CD4-positive, alpha-beta T cell treated with Interleukin-2 at 100 ng/mL for 4 hours (primary cell): ENCODE measurements at regions not wholly inside any gene's neighbourhood (a gene's known extent, or its start where the extent isn't known, plus 50 kb on each side); places are given as distances from the start of the nearest gene placed in this dataset.
"Not testable (repeated sequence)": the region's sequence is repeated elsewhere in the genome, so short reads cannot be mapped to it uniquely, and the experiment has no call there.

Experiments used
- DNase-seq: peaks from one replicate; pipeline ENCODE4 v3.0.0-alpha.2; 2020; ENCODE audit warnings: low spot score

- no peak for DNase-seq
Measured at GRCh38 chr6:167735084-167735950, 91.4 kb upstream of the AFDN start.

DNA sequence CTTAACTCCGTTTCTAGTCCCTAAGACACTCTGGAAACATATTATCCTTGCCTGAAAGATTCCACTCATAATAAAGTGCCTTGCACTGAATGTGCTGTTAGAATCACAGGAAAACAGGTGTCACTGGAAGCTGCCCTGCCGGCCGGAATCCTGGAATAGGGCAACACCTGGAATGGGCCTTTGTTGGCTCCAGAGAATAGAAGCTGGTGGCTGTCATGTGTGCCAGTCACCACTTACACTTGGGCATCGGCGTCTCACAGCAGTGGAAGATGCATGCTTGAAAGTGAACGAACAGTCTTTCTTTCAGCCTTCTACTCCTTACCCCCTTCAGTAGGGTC is 90.8 kb upstream of the AFDN start:
- DNase-seq = no peak

DNA sequence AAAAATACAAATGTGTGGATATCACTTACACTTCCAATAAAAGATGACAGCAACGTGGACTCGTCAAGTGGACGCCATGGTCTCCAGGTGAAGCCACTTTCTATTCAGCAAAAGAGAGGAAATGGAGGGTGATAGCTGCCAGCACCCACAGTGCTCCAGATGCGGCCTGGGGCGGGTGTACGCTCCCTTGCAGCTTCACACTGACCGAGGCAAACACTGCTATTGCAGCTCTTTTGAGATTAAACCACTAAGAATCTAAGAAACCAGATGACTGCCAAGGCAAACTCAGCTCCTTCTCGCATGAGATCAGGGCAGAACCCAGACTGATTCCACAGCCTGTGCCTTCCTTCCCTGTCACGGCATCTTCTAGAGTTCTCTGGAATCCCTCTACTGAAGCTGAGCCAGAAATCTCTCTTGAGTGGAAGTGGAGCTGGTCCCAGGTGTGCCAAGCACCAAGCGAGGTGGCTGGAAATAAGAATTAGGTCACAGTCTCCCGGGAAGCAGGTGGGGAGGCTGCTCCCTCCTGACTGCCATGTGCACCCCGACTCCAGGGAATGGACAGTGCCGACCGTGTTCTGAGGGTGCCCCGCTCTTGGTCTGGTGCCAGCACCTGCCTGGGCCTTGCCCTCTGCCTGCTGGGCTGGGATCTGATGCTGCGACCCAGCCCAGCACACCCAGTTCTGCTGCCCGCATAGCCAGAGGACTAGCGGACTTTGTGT is 90.1 kb upstream of the AFDN start:
- DNase-seq = no peak

DNA sequence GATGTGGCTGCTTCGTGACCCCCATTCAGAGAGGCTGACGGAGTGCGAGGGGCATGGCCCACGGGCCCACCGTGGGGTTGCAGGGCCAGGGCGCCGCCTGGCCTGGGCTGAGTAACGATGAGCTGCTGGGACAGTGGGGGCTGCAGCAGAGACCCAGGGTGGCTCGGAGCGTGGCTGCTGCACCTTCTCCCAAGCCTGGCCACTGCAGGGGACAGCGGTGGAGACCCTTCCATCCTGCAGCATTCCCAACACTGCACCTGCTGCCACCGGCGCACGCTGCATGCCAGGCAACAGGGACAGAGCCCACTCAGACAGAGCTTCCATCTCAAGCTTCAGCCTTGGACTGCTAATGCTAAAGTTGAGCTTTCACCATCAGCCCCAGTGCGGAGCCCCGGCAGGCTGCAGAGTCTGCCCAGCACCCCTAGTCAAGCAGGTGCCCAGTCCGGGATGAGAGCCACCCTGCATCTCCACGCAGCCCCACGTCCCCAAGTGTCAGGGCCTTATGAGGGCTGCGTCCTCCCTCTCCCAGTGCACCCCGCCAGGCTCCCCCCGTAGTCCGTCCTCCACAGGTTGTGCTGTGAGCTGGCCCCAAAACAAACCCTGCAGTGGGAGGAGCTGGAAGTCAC is 89.4 kb upstream of the AFDN start:
- DNase-seq = no peak

DNA sequence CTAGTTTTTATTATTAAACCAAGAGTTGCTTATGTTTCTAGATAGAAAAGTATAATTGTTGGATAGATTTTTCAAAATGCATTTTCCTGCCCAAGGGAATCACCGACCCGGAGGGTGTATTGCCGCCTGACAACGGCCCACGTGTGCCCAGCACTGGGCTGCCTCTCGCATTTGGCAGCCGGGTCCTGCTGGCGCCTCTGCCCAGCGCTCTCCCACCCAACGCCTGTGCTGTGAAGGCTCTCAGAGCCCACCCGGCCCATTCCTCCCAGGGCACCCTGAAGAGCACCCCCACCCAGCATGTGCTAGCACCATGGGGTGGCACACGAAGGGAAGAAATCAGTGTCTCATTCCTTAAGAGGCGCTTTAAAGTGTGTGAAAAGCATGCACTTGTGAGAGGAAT is 88.3 kb upstream of the AFDN start:
- DNase-seq = no peak

- no peak for DNase-seq
Measured at GRCh38 chr6:167739721-167740475, 86.8 kb upstream of the AFDN start.

DNA sequence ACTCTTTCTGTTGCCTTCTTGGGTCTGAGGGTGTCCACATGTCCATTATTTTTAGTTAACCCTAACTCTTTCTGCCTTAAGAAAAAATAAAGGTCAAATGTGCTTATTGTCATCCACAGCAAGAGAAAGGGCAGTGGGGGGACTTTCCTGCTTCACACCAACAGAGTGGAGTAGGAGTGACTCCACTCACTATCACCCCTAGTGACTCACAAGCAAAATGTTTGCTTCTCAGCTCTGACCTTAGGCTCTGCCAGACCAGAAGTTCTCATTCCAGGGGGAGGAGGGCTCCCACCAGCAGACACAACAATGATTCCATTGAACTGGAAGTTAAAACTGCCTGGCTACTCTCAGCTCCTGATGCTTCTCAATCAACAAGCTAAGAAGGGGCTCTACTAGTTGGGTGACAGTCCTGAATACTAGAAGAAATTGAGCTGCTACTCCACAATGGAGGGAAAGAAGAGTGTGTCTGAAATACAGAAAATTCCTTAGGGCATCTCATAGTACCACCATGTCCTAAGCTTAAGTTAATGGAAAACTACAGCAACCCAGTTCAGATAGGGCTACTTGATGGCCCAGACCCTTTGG is 83.9 kb upstream of the AFDN start:
- DNase-seq = no peak

- DNase-seq = no peak
Measured at GRCh38 chr6:167744681-167745669, 81.7 kb upstream of the AFDN start.

GRCh38 chr6:167745670-167746389 is 80.9 kb upstream of the AFDN start:
- no peak for DNase-seq

DNA sequence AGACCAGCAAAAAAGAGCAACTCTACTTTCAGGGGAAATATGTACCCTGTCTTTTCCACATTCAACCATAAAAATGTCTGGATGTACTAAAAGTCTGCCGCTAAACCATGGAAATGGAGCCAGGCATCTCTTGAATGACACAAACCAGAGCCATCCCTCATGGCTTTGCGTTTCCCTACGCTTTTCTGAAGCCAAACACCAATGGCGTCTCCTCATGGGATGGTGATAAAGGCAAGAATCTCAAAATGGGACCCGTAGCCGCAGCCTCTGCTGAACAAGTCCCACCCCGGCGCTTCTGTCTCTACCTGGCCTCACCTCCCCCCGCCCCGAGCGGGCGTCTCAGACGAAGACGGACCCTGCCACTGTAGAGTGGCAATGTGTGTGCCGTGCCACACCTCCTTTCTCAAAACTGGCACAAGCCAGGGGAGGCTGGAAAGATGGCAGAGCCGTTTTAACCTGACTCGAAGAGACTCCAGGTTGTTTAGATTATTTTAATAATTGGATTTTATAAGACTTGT is 80.3 kb upstream of the AFDN start:
- DNase-seq = no peak

- DNase-seq = no peak
Measured at GRCh38 chr6:167746975-167747374, 79.7 kb upstream of the AFDN start.

DNA sequence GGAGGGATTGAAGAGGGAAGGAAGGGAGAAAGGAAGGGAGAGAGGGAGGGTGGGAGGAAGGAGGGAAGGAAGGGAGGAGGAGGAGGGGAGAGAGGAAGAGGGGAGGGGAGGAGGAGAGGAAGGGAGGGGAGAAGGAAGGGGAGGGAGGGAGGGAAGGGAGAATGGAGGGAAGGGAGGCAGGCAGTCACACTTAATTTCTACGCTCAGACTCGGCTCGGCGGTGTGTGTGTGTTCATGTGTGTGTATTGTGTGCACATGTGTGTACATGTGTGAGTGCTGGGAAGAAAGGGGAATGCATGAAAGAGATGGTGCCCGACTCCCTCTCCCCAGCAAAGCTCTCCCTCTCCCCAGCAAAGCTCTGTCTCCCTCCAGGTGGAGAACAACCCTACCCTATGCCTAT is 79.1 kb upstream of the AFDN start:
- no peak for DNase-seq

GRCh38 chr6:167748046-167748445 is 78.7 kb upstream of the AFDN start:
- no peak for DNase-seq

DNA sequence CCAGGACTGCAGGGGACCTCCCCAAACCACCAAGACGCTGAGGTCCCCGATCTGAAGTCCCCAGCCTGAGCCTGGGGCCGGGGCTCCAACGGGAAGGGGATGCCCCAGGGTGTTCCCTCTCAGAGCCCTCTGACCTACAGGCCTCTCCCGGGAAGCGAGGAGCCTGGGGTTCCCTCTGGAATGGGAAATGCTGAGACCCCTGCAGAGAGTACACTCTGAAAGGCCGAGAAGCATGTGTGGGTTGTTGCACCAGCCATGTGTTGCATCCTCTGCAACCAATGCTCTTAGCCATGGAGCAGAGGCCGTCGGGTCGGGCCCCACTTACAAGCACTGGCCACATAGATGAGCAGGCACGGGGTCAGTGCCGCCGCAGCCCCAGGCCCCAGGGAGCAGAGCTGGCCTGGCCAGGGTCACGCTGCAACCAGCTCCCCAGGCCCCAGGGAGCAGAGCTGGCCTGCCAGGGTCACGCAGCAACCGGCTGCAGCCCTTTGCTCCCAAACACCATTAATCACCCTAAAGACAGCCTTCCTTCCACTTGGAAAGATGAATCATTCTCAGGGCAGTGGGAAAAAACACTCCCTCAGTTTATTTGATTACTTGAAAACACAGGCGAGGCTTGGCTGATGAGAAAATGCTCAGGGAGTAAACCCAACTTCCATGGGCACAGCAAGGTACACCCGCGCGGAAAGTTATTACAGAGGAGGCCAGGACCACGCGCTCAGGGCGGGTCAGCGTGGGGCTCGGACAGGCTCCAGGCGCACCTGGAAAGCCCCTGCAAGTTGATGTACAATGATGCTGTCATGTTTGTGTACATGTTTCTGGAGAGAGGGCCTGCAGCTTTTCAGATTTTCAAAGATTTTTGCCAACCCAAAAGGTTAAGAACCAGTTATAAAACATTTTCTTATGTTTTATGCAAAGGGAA is 78.0 kb upstream of the AFDN start:
- DNase-seq = no peak

DNA sequence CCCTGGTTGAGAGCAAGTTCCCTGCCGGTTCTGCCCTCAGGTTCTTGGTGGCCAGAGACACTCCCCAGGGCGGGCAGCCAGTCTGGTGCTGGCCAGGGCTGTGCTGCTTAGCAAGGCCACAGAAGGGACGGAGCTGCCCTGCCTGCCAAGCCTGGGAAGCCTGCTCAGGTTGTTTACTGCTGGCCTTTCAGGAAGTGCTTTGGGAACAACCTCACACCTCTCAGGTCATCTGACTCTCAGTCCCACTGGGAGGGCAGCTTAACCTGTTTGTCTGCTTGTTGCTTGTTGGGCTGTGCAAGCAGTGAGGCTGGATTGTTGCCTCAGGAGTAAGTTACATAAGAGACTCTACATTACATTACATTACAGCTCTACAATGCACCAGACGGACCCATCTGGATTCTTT is 75.8 kb upstream of the AFDN start:
- DNase-seq = no peak

DNA sequence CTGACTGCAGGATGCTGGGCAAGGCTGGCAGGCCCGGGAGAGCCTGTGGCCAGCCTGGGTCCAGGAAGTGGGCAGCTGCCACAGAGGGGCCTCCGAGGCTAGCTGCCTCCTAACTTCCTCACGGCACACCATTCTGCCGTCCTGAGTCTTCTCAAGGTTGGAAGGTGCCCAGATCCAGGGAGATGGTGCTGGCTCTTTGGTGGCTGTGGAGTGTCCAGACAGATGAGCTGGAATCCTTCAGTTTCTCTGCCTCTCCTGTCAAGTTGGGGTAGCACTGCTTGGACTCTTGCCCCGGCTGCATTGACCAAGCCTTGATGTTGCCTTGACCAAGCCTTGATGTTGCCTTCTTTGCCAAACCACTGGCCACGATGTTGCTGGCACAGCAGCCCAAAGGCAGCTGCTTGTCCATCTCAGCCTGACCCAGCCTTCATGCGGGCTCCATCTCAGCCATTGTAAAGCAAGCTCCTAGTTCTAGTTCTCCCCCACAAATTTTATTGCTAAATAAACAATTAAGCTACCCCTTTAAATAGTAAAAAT is 75.1 kb upstream of the AFDN start:
- DNase-seq = no peak

GRCh38 chr6:167753281-167753680 is 73.4 kb upstream of the AFDN start:
- not testable (repeated sequence) for DNase-seq

DNA sequence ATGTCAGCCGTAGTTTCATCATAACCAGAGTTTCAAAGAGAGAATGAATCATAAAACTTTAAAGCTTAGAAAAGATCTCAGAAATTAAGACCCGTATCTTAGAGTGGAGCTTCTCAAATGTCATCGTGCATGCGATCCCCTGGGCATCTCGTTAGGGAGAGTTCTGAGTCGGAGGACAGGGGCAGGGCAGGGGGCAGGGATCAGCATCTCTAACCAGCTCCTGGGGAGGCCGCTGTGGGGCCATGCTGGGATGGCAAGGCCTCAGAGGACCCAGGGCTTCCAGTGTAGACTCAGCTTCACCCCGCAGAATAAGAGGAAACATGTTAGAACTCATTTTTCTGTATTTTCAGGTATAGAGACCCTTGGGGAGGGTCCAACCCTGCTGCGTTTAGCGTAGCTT is 72.0 kb upstream of the AFDN start:
- DNase-seq = no peak

DNA sequence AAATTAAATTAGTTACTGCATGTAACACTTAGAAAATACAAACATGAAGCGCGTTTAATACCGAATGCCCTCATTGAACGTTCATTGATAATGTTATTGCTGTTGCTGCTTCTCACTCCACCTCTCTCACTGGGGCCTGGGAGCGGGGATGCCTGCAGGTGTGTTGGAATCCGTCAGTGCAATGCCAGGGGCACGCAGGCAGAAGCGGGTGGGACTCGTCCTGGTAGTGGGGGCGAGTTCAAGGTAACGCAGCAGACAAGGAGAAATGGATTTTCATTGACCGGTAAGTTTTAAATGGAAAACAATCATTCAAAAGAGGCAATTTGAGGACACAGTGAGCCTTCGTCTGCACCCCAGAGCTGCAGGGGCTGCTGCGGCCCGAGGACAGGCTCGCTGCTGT is 71.2 kb upstream of the AFDN start:
- DNase-seq = no peak
